ENCODE measurements at regions not wholly inside any gene's neighbourhood (a gene's known extent, or its start where the extent isn't known, plus 50 kb on each side); places are given as distances from the start of the nearest gene placed in this dataset.

DNA sequence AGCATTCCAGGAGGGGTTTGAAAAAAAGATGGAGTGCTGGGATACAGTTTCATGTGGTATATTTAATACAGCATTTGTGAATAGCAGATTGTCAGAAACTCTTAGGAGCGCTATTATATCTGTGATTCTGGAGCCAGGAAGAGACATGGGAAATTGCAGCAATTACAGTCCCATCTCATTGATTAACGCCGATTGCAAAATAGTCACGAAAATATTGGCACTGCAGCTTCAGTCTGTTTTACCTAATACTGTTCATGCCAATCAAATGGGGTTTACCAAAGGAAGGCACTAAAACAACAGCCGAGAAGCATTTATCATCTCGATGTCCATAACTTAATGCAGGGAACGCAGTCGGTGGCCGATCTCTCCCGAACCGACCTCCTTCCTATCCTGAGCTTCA lies 295.8 kb downstream of the TEX29 start:
- CTCF ChIA-PET: no interaction called here

DNA sequence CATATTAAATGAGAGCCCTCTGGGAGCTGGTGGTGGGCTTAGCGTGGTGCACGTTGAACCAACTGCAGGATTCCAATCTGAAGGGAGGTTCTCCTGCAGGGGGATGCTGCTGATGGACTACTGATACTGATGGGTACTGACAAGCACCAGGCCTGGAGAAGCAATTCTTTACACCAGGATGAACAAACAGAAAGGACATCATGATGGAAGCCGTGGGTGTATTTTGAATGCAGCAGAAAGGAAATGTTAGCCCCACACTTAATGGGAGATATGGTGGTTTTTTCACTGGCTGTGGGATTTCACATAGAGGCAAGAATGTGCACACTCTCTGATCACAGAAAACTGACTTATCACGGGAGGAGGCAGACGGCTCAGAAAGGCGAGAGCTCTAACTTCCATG lies 299.7 kb downstream of the TEX29 start:
- no peaks in the 10 kb centered on the region for H3K36me3 ChIP-seq (ENCODE audit: low read depth)
- H4K20me1 ChIP-seq (ENCODE audit: insufficient read depth): no peaks in the 10 kb centered on the region
- no peak overlapping the region for H2AFZ ChIP-seq
- H3K4me2 ChIP-seq: no peak overlapping the region
- no peaks in the 10 kb centered on the region for H3K9me3 ChIP-seq (ENCODE audit: insufficient read depth, low read depth)
- H3K79me2 ChIP-seq (ENCODE audit: low read depth): no peaks in the 10 kb centered on the region
- ChIA-PET CTCF (no interaction called here), POLR2A (ENCODE audit: unreplicated experiment) (no interaction called here)
- no peaks in the 10 kb centered on the region for H3K9me2 ChIP-seq (ENCODE audit: insufficient read depth)
- no peak overlapping the region for H3K4me3 ChIP-seq
- TF ChIP-seq EZH2 (IDR thresholded peaks at IDR 0.05; ENCODE audit: low read depth) (no peak), CTCF (conservative IDR thresholded peaks at IDR 0.05) (no peak)
- intact Hi-C loops (cut with micrococcal nuclease; ENCODE audit: unreplicated experiment): no loop called here
- H3K4me1 ChIP-seq (replicated peaks; ENCODE audit: insufficient read depth): no peaks in the 10 kb centered on the region
- BruUV-seq (replicated peaks): no TSS peak
- no peaks in the 10 kb centered on the region; the same call in 1 of the 2 replicates for H3F3A ChIP-seq (ENCODE audit: insufficient read depth, low read depth)
- no peak for DNase-seq
- no peak overlapping the region for H3K27ac ChIP-seq
- peaks cover 84% of the 10 kb centered on the region for H3K27me3 ChIP-seq (ENCODE audit: insufficient read depth, low read depth)

More for the DNA sequence above, 295.8 kb downstream of the TEX29 start:
- Histone ChIP-seq H3K27me3 (ENCODE audit: insufficient read depth, low read depth) (peaks cover 97% of the 10 kb centered on the region), H3F3A (ENCODE audit: insufficient read depth, low read depth) (no peaks in the 10 kb centered on the region; the same call in 1 of the 2 replicates), H4K20me1 (ENCODE audit: insufficient read depth) (no peaks in the 10 kb centered on the region), H3K36me3 (ENCODE audit: low read depth) (no peaks in the 10 kb centered on the region), H3K27ac (no peak overlapping the region), H3K9me3 (ENCODE audit: insufficient read depth, low read depth) (no peaks in the 10 kb centered on the region), H3K79me2 (ENCODE audit: low read depth) (no peaks in the 10 kb centered on the region), H3K4me3 (no peak overlapping the region), H3K9me2 (ENCODE audit: insufficient read depth) (no peaks in the 10 kb centered on the region), H3K4me1 (replicated peaks; ENCODE audit: insufficient read depth) (no peaks in the 10 kb centered on the region), H3K4me2 (no peak overlapping the region), H2AFZ (no peak overlapping the region)
- no peak for TF ChIP-seq CTCF (conservative IDR thresholded peaks at IDR 0.05)
- TF ChIP-seq EZH2 (IDR thresholded peaks at IDR 0.05; ENCODE audit: low read depth): no peak
- POLR2A ChIA-PET (ENCODE audit: unreplicated experiment): no interaction called here
- BruUV-seq (replicated peaks): no TSS peak
- intact Hi-C loops (cut with micrococcal nuclease; ENCODE audit: unreplicated experiment): no loop called here
- DNase-seq: no peak

DNA sequence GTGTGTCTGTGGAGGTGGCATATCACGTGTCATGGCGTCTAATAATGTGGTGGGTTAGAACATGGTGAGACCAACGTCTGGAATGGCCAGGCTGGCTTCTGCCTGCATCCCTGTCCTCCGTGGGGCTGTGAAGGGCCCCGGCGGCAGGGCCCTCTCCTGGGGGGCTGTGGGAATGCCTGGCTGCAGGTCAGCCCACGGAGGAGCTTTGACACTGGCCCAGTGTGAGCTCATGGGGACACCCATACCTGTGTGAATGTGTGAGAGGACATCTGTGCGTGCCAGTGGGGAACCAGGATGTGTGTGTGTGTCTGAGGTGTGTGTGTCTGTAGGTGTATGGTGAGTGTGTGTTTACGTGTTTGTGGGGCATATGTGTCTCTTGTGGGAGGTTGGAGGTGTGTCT lies 300.1 kb downstream of the TEX29 start:
- H3K9me3 ChIP-seq (ENCODE audit: insufficient read depth, low read depth): no peaks in the 10 kb centered on the region
- H3K4me1 ChIP-seq (replicated peaks; ENCODE audit: insufficient read depth): no peaks in the 10 kb centered on the region
- H3F3A ChIP-seq (ENCODE audit: insufficient read depth, low read depth): no peaks in the 10 kb centered on the region; the same call in 1 of the 2 replicates
- BruUV-seq (replicated peaks): no TSS peak
- H3K27ac ChIP-seq: no peak overlapping the region
- CTCF ChIA-PET: no interaction called here
- H2AFZ ChIP-seq: no peak overlapping the region
- no peaks in the 10 kb centered on the region for H3K36me3 ChIP-seq (ENCODE audit: low read depth)
- H3K79me2 ChIP-seq (ENCODE audit: low read depth): no peaks in the 10 kb centered on the region
- no peaks in the 10 kb centered on the region for H3K9me2 ChIP-seq (ENCODE audit: insufficient read depth)
- H3K4me3 ChIP-seq: no peak overlapping the region
- POLR2A ChIA-PET (ENCODE audit: unreplicated experiment): no interaction called here
- peaks cover 84% of the 10 kb centered on the region for H3K27me3 ChIP-seq (ENCODE audit: insufficient read depth, low read depth)
- no peak overlapping the region for H3K4me2 ChIP-seq
- intact Hi-C loops (cut with micrococcal nuclease; ENCODE audit: unreplicated experiment): no loop called here
- no peak for DNase-seq
- no peaks in the 10 kb centered on the region for H4K20me1 ChIP-seq (ENCODE audit: insufficient read depth)
- no peak for TF ChIP-seq EZH2 (IDR thresholded peaks at IDR 0.05; ENCODE audit: low read depth)
- no peak for TF ChIP-seq CTCF (conservative IDR thresholded peaks at IDR 0.05)

Data from PC-9 (cell line).